ENCODE measurements at regions not wholly inside any gene's neighbourhood (a gene's known extent, or its start where the extent isn't known, plus 50 kb on each side); places are given as distances from the start of the nearest gene placed in this dataset.

GRCh38 chr1:195785830-195786229, 822.4 kb downstream of the KCNT2 start:
- TF ChIP-seq CTCF (IDR thresholded peaks at IDR 0.05; ENCODE audit: poor library complexity), result no peak
- TF ChIP-seq EZH2 (IDR thresholded peaks at IDR 0.05; ENCODE audit: borderline replicate concordance), result no peak
- TF ChIP-seq EZH2phosphoT487 (IDR thresholded peaks at IDR 0.05; ENCODE audit: low read depth, severe bottlenecking, unreplicated experiment), result no peak
